IgD-negative memory B cell (primary cell): ENCODE measurements at regions not wholly inside any gene's neighbourhood (a gene's known extent, or its start where the extent isn't known, plus 50 kb on each side); places are given as distances from the start of the nearest gene placed in this dataset.

Experiments
- H3K27ac Mint-ChIP-seq, 3 donors: one replicate each; pipeline ENCODE4 v1.8.0; 2020 to 2022; ENCODE audit warnings: mild to moderate bottlenecking in 3 of 3, mixed read lengths in 3 of 3, moderate library complexity in 1 of 3
- H3K27me3 Mint-ChIP-seq: one replicate; pipeline ENCODE4 v1.8.0; 2021; ENCODE audit warnings: mixed read lengths
- H3K36me3 Mint-ChIP-seq: one replicate; pipeline ENCODE4 v1.8.0; 2020; ENCODE audit warnings: mild to moderate bottlenecking, mixed read lengths
- H3K4me1 Mint-ChIP-seq, 3 donors: one replicate each; pipeline ENCODE4 v1.8.0; 2020 to 2022; ENCODE audit warnings: mixed read lengths in 3 of 3, mild to moderate bottlenecking in 1 of 3
- H3K4me3 Mint-ChIP-seq, 4 donors: one replicate each; pipeline ENCODE4 v1.8.0; 2020 to 2022; ENCODE audit warnings: mild to moderate bottlenecking in 4 of 4, mixed read lengths in 4 of 4, moderate library complexity in 3 of 4
- H3K9me3 Mint-ChIP-seq, 3 donors: one replicate each; pipeline ENCODE4 v1.8.0; 2020 to 2021; ENCODE audit warnings: mixed read lengths in 3 of 3, mild to moderate bottlenecking in 1 of 3

- Mint-ChIP-seq H3K27ac (peak overlapping the region in 2 of 3 donors; percentile 13 to 63), H3K4me3 (no peak overlapping the region), H3K9me3 (no peaks in the 10 kb centered on the region), H3K27me3 (no peaks in the 10 kb centered on the region), H3K36me3 (no peaks in the 10 kb centered on the region), H3K4me1 (peaks cover 6 to 12% (median 12%) of the 10 kb centered on the region in 3 donors)
Measured at GRCh38 chr20:53691811-53692192, 98.2 kb upstream of the ZNF217 start.

DNA sequence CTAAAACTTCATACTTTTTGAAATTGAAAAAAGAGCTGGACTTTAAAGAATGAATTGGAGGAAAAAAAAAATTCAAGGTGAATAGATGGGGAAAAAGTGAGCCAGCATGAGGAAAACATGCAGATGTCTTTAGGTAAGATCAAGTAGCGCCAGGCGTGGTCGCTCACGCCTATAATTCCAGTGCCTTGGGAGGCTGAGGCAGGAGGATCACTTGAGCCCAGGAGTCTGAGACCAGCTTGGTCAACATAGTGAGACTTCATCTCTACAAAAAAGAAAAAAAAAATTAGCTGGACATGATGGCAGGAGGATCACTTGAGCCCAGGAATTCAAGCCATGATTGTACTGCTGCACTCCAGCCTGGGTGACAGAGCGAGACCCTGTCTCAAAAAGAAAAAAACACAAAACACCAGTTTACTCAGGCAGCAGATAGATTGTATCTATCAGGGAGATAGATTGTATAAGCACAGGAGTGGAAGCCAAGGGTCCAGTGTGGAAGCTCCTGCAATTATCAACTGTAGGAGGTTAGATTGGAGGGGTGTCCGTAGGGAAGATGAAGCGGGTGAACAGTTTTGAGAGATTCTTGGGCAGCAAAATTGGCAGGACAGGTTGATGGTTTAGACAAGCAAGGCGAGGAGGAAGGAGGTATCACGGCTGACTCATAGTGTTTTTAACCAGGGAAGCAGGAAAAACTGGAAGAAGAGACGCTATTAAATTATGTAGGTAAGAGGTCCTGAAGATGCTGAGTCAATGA, 97.6 kb upstream of the ZNF217 start:
- no peaks in the 10 kb centered on the region for H3K27me3 Mint-ChIP-seq
- H3K36me3 Mint-ChIP-seq = no peaks in the 10 kb centered on the region
- no peaks in the 10 kb centered on the region for H3K9me3 Mint-ChIP-seq
- H3K27ac Mint-ChIP-seq = peak overlapping the region in 2 of 3 donors; percentile 13 to 63
- H3K4me1 Mint-ChIP-seq = peaks cover 6 to 12% (median 12%) of the 10 kb centered on the region in 3 donors
- no peak overlapping the region for H3K4me3 Mint-ChIP-seq

DNA sequence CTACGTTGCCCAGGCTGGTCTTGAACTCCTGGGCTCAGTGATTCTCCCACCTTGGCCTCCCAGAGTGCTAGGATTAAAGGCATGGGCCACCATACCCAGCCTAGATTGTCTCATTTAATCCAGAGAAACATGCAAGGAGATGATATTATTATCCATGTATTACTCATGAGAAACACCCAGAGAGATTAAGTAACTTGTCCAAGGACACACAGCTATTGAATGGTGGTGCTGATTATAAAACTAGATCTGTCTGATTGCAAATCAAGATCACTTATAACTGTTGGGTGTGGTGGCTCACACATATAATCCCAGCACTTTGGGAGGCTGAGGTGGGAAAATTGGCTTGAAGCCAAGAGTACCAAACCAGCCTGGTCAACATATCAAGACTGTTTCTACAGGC, 94.4 kb upstream of the ZNF217 start:
- peaks cover 4 to 16% (median 12%) of the 10 kb centered on the region in 3 donors for H3K4me1 Mint-ChIP-seq
- H3K27ac Mint-ChIP-seq = peak overlapping the region in 1 of 3 donors; percentile 7
- H3K4me3 Mint-ChIP-seq = no peak overlapping the region
- no peaks in the 10 kb centered on the region for H3K27me3 Mint-ChIP-seq
- no peaks in the 10 kb centered on the region for H3K36me3 Mint-ChIP-seq
- H3K9me3 Mint-ChIP-seq = no peaks in the 10 kb centered on the region

- Mint-ChIP-seq H3K27me3 (no peaks in the 10 kb centered on the region), H3K9me3 (no peaks in the 10 kb centered on the region), H3K36me3 (no peaks in the 10 kb centered on the region), H3K4me3 (no peak overlapping the region), H3K4me1 (peaks cover 6 to 13% (median 6%) of the 10 kb centered on the region in 3 donors), H3K27ac (no peak overlapping the region)
Measured at GRCh38 chr20:53685070-53685595, 91.5 kb upstream of the ZNF217 start.

DNA sequence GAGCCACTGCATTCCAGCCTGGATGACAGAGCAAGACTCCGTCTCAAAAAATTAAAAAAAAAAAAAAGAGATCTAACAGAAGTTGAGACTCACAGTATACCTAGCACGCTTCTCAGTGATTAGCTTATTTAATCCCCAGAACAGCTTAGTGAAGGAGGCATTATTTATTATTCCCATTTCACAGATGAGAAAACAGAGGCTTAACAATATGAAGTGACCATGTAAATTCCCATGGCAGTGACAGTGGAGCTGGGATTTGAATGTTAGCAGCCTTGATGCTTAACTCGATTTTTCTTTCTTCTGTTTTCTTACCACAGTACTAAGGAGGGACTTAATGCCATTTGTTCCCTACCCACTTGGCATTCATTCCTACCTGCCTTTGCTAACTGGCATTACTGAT, 89.9 kb upstream of the ZNF217 start:
- Mint-ChIP-seq H3K9me3 (no peaks in the 10 kb centered on the region), H3K4me1 (peaks cover 6 to 15% (median 6%) of the 10 kb centered on the region in 3 donors), H3K36me3 (no peaks in the 10 kb centered on the region), H3K27ac (no peak overlapping the region), H3K4me3 (no peak overlapping the region), H3K27me3 (no peaks in the 10 kb centered on the region)

GRCh38 chr20:53681352-53682212, 87.9 kb upstream of the ZNF217 start:
- H3K27me3 Mint-ChIP-seq = no peaks in the 10 kb centered on the region
- no peaks in the 10 kb centered on the region for H3K36me3 Mint-ChIP-seq
- peaks cover 9 to 27% (median 15%) of the 10 kb centered on the region in 3 donors for H3K4me1 Mint-ChIP-seq
- H3K27ac Mint-ChIP-seq = no peak overlapping the region
- H3K4me3 Mint-ChIP-seq = no peak overlapping the region
- no peaks in the 10 kb centered on the region for H3K9me3 Mint-ChIP-seq

DNA sequence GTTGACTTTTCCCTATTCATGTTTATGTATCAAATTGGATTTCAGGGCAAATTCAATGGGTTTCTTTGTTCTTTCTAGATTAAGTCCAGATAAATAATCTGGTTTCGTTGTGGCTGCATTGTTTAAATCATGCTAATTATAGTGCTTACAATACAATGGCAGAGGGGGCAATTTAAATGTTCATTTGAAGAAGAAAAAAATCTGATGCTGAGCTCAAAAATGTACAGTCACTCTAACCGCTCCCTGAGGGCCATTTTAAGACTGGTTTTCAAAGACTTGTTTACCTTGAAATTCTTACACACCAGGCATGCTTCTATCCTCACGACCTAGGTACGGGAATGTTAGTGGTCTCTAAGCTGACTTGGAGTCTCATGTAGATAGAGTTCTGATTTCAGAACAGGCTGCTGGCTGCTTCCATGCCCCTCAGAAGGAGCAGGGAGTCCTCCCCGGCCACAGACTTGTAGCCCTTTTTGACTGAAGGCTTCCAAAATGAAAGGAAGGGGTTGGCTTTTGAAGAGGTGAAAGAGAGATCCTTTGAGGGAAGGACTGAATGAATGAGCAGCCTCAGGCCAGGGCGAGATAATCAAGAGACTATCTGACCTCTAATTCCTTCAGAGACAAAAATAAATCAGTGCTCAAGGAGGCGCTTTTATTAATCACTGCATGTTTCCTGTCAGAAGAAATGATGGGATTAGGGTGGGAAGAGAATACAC, 86.1 kb upstream of the ZNF217 start:
- no peaks in the 10 kb centered on the region for H3K9me3 Mint-ChIP-seq
- H3K27ac Mint-ChIP-seq = no peak overlapping the region
- H3K27me3 Mint-ChIP-seq = no peaks in the 10 kb centered on the region
- H3K4me1 Mint-ChIP-seq = peaks cover 6 to 19% (median 9%) of the 10 kb centered on the region in 3 donors
- no peak overlapping the region for H3K4me3 Mint-ChIP-seq
- no peaks in the 10 kb centered on the region for H3K36me3 Mint-ChIP-seq

- H3K9me3 Mint-ChIP-seq = no peaks in the 10 kb centered on the region
- H3K36me3 Mint-ChIP-seq = no peaks in the 10 kb centered on the region
- H3K4me1 Mint-ChIP-seq = peaks cover 6 to 19% (median 9%) of the 10 kb centered on the region in 3 donors
- no peak overlapping the region for H3K27ac Mint-ChIP-seq
- H3K4me3 Mint-ChIP-seq = no peak overlapping the region
- H3K27me3 Mint-ChIP-seq = no peaks in the 10 kb centered on the region
Measured at GRCh38 chr20:53678990-53679596, 85.5 kb upstream of the ZNF217 start.

DNA sequence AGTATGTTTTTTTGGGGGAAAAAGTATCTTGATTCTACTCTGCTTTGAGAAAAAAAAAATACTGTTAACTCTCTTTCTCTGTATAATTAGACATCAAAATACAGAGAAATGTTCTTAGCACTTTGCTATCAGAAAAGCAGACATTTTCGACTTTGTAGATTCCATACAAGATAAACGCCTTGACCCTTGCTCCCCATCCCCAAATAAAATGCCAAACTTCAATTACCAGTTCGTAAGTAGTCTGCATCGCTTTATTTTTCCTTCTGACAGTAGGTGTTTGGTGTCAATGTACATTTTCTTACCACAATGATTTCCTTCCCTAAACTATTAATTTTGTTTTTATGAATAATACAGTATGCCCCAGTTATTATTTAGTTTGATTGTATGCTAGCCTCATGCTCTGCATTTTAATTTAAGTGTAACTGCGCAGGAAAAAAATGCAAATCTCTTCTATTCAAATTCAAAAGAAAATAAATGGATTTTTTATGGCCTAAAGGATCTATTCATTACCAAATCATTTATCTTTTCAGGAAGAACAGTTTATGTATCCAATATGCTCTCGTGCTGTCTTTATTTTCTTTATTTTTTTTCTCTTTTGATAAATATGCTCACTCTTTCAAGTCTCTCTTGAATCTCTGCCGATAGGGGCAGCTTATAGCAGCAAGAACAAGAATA, 84.8 kb upstream of the ZNF217 start:
- peak overlapping the region in 1 of 3 donors; percentile 28 for H3K27ac Mint-ChIP-seq
- H3K36me3 Mint-ChIP-seq = no peaks in the 10 kb centered on the region
- peaks cover 6 to 19% (median 9%) of the 10 kb centered on the region in 3 donors for H3K4me1 Mint-ChIP-seq
- no peaks in the 10 kb centered on the region for H3K27me3 Mint-ChIP-seq
- no peaks in the 10 kb centered on the region for H3K9me3 Mint-ChIP-seq
- H3K4me3 Mint-ChIP-seq = peak overlapping the region in 1 of 4 donors; percentile 30

DNA sequence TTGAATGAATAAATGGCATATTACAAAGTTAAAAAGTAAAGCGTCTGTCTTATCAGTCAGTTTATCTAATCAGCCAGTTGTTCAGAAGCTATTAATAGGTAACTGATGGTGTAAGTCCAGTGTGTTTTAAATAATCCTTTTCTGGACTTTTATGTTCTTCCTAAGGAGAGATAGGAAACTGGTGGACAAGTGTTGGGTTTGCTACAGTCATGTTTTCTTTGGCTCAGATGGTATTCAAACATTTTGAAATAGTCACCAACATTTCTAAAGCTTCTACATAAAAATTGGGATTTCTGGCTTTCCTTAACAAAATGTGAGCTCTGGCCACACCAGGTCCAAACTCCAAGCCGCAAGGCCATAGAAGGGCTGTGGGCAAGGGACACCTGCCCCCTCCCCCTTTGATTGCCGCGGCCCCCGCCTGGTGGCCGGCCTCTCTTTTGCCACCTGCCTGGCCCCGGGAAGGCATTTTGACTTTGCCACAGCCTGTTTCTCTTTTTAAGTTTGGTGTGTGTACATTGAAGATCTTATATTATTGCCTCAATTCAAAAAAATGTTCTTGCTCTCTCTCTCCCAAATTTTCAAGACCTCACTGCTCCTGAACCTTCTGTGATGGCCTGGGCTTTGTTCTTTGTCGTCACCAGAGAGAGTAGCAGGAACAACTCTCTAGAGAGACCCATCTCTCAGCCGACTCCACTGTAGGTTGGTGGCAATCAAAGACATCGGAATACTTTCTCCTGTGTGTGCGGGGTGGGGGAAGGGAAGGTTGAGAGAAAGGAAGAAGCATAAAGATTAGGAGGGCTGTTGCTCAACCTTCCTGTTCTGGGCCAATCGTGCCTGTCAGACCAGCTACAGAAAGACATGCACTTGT, 84.0 kb upstream of the ZNF217 start:
- Mint-ChIP-seq H3K4me3 (no peak overlapping the region), H3K4me1 (peaks cover 6 to 19% (median 9%) of the 10 kb centered on the region in 3 donors), H3K9me3 (no peaks in the 10 kb centered on the region), H3K27ac (peak overlapping the region in 1 of 3 donors; percentile 28), H3K36me3 (no peaks in the 10 kb centered on the region), H3K27me3 (no peaks in the 10 kb centered on the region)

- Mint-ChIP-seq H3K27ac (no peak overlapping the region), H3K9me3 (no peaks in the 10 kb centered on the region), H3K4me1 (peaks cover 6 to 19% (median 9%) of the 10 kb centered on the region in 3 donors), H3K36me3 (no peaks in the 10 kb centered on the region), H3K27me3 (no peaks in the 10 kb centered on the region), H3K4me3 (no peak overlapping the region)
Measured at GRCh38 chr20:53676987-53677386, 83.3 kb upstream of the ZNF217 start.

- Mint-ChIP-seq H3K9me3 (no peaks in the 10 kb centered on the region), H3K27me3 (no peaks in the 10 kb centered on the region), H3K36me3 (no peaks in the 10 kb centered on the region), H3K27ac (no peak overlapping the region), H3K4me1 (peaks cover 7 to 15% (median 9%) of the 10 kb centered on the region in 3 donors), H3K4me3 (no peak overlapping the region)
Measured at GRCh38 chr20:53676519-53676822, 82.8 kb upstream of the ZNF217 start.

DNA sequence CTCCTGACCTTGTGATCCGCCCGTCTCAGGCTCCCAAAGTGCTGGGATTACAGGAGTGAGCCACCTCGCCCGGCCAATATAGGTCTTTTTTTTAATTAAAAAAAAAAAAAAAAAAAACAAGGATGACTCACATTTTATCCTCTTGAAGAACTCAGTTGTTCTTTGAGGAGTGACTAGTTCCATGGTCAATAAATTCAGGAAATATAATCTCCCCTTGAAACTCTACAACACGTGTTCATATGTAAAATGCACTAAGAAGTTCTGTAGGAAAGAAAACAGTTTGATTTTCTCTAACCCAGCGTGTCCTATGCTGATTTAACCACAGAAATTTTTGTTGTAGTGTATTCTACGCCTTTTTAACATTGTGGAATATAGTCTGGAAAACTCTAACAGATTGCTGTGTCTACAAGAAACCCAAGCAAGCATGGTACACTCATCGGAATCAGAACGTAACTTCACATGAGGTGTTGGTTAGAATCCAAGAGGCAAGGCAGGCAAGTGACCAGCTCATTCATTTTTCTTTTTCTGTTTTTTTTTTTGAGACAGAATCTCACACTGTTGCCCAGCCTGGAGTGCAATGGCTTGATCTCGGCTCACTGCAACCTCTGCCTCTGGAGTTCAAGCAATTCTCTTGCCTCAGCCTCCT, 79.0 kb upstream of the ZNF217 start:
- Mint-ChIP-seq H3K27me3 (peaks cover 3% of the 10 kb centered on the region), H3K27ac (no peak overlapping the region), H3K4me1 (peaks cover 0 to 7% (median 2%) of the 10 kb centered on the region in 3 donors), H3K4me3 (no peak overlapping the region), H3K36me3 (no peaks in the 10 kb centered on the region), H3K9me3 (no peaks in the 10 kb centered on the region)
